Frontal cortex (tissue), 3 donors: ENCODE measurements at regions not wholly inside any gene's neighbourhood (a gene's known extent, or its start where the extent isn't known, plus 50 kb on each side); places are given as distances from the start of the nearest gene placed in this dataset.

Experiments
- DNase-seq, 2 donors: peaks; one replicate each; pipeline ENCODE4 v3.0.0; 2012; ENCODE audit warnings: low spot score in 2 of 2
- FAIRE-seq: peaks from 2 replicates; lab custom pipeline; 2012; peaks lifted over from hg19 to GRCh38; lab: Jason Lieb, UNC
- donor health status: control.
- donor health status: control.
- donor health status: control.

DNA sequence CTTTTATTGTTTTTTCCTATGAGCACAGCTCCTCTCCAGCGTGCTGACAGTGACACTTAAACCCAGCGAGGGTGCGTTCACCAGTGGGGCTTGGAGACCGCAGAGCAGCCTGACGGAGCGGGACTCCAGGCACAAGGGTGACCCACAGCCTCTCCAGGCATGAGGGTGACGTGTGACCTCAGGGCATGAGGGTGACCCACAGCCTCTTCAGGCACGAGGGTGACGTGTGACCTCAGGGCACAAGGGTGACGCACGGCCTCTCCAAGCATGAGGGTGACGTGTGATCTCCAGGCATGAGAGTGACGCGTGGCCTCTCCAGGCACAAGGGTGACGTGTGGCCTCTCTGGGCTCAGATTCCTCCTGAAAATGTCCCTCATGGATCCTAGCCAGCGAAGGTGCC is 164.3 kb upstream of the TCERG1L start:
- DNase-seq: no peak
- no peak for FAIRE-seq

DNA sequence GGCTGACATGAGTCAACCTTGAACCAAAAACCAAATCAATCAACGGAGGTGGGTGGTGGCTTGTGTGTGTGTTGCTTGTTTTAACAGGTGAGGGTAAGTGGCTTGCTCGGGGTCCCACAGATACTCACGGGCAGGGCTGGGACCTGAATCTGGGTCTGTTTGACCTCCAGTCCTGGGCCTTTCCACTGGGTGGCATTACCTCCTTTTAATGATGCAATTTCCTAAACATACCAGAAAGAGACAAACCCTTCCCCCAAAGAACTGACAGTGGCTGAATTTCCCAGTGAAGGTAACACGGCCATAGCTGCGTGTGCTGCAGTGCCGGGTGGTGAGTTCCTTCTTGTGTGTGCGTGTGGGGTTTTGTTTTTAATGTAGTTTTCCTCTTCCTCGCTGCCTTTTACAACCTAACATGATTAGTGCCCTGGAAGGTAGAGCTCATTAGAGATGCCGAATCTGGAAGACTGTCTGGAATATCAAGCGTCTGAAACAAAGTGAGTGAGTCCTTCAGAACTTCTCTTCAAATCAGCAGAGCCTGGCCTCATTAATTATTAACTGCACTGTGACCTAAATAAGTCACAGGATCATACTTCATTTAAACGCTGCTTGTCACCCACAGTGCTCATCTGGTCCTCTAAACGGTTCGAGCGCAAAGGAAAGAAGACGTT is 166.1 kb upstream of the TCERG1L start:
- DNase-seq (no peak), FAIRE-seq (no peak)

DNA sequence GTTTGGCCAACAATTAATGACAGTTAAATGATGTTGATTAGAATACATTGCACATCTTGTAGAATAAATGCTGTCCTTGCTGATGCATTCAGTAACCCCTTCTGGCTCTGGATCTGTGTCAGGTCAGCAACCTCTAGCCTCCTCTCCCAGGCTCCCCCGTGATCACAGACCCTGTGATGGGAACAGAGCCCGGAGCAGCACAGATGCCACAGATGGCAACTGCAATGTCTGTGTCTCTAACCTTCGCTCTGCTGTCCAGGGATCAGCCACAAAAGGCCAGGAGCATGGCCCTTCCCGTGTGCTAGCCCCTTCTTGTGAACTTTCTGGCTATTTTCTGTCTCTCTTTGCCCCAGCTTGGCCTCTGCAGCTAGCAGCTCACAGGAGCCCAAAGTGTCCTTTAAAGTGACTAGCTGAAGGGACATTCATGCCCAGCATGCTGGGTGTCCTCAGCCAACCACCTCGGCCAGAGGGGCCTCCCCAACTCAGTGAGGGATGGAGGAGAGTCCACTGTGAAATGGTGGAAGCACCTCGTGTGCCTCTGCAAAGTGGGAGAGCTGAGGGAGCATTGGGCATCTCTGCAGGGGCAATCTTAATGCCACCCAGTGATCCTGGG is 167.0 kb upstream of the TCERG1L start:
- DNase-seq (no peak), FAIRE-seq (no peak)

DNA sequence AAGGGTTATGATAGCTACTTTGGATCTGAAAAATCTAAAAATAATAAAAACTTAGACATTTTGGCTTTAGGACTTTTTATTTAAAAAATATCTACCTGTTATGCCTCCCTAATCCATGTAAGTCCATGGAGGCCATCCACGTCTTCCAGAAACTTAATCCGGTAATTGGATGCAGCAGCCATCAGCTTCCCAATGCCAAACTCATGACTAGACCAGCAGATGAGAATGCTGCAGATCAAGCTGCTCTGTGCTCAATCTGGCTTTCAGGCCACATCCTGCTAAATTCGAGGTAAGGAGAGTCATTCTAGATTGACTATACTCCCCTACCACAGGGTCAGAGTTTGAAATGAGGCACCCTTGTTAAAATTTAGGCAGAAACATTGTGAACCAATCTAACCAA is 168.5 kb upstream of the TCERG1L start:
- FAIRE-seq (no peak), DNase-seq (no peak)

DNA sequence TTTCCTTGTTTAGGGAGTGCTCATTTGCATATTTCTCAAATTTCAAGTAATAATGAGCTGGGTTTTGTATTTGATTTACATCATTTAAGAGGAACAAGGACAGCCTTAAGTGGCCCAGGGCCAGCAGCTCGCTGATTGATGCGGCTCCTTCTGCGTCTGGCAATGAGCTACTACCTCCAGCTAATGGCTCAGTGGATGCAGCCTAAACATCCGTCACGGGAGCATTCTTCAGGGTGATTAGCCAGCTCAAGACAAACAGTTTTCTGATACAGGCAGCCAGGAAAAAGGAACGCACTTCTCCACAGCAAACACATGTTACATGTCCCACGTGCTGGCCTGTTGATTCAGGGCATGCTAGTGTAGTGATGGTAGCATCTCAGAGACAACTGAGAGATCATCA is 169.3 kb upstream of the TCERG1L start:
- no peak for FAIRE-seq

DNA sequence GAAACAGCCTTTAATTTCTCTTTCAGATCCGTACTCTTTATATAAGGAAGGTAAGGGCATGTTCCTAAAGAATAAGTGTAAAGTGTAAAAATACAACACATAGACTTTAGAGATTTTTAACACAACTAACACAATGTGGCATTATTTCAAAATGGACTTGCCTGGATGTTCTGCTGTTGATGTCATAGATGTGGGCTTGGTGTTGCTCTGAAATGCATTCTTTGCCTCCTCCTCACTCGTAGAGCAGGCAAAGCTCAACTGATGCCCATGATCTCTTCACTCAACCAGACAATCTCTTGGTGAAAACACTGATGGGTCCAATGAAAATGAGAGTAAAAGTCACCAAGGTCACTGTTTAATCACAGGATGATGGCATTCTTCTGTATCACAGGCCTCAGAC is 174.2 kb upstream of the TCERG1L start:
- DNase-seq (no peak), FAIRE-seq (no peak)

More for the DNA sequence above, 169.3 kb upstream of the TCERG1L start:
- no peak for DNase-seq

DNA sequence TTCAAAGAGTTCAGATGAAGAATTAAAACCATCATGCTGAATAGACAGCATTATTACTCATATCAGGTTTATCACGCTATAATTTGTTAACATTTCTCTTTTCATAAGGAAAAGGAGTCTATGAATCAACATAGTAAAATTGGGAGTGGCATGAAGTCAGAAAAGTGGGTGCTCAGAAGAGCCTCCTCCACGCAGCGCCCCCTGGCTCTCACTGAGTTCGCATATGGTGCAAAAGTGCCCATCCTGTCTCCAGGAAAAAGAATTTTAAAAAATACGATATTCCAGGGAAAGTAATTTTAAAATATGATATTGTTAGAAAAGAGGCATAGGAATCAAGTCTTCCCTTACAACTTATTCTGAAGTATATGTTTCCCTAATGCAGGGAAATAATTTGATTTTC is 176.3 kb upstream of the TCERG1L start:
- no peak for DNase-seq
- no peak for FAIRE-seq

DNA sequence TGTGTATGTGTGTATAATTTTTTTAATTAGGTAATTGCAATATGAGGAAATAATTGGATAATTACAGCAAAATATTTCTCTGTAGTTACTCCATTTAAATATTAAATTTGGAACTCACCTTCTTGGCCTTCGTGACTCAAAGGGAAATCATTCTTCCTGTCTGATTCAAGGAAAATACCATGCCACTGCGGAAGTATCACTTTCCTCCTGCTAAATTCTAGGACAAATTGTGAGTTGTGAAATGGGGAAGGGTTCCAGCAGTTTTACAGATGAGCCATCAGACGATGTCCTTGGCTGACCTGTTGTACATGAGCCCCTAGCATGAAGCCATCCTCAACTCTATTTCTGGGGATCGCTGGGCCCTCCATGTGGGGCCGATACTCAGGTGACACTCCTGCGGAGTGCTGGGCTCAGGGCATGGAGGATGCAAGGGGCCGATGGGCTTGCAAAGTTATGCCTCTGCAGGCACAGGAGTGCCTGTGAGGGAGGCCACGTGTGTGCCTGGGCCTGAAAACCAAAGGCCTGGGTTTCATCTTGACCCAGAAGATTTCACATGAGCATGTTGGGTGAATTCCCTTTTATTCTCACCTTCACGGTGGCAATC is 179.6 kb upstream of the TCERG1L start:
- FAIRE-seq: no peak

DNA sequence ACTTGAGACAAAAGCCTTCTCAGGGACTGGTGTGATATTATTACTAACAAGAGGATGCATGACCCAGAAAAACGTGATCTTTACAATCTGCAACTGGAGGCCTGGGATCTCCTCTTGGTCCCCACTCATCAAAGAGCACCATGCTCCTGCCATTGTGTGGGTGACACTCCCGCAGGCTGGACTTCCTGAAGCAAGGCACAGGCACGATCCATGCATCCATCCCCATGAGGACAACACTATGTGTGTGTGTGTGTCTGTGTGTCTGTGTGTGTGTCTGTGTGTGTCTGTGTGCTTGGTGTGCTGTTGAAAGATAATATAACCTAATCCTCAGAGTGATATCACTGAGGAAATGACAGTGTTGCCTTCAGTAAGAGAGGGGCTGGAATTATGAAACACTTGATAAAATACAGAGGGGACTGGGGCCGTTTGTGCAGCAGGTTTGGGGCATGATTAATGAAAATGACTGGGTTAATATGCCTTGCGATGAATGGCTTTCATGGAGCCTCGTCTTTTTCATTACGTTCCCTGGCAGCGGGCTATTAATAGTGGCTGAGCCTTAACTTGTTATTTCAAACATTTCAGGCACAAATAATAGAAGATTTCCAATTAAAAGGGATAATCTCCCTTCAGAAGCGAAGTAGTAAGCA is 180.8 kb upstream of the TCERG1L start:
- FAIRE-seq (no peak), DNase-seq (no peak)

More for the DNA sequence above, 179.6 kb upstream of the TCERG1L start:
- no peak for DNase-seq

DNA sequence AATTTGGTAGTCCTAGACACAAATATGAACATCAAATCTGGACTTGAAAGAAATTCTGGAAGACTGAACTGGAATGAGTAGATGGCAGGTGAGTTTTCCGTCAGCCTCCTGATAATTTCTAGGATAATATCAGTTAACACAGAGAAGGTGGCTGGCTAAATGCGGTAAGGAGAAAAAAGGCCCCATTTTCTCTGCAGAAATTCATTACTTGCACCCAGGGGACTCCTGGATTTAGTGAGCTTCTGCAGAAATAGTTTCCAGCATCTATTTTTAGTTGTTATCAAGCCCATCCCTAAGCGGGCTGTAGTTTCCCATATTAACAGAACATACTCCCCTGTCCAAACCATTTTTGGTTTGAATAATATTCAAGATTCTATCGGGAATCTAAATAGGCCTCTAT is 181.9 kb upstream of the TCERG1L start:
- DNase-seq: no peak
- no peak for FAIRE-seq

DNA sequence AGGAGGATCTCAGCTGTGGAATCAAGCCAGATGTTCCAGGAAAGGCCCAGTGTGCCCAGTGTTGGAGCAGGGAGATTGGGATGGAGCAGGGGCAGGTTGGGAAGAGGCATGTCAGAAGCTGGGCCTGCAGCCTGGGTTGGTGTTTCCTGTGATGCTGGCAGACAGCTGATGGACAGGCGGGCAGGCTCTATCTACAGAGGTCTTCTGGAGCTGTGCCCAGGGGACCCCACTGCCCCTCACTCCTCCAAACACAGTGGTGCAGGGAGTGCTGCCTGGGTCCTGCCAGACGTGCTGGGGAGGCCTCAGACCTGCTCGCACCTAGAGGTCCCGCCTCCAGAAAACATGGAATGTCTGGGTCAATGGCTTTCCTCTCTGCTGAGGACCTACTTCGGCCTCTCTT is 182.9 kb upstream of the TCERG1L start:
- FAIRE-seq (no peak), DNase-seq (no peak)

DNA sequence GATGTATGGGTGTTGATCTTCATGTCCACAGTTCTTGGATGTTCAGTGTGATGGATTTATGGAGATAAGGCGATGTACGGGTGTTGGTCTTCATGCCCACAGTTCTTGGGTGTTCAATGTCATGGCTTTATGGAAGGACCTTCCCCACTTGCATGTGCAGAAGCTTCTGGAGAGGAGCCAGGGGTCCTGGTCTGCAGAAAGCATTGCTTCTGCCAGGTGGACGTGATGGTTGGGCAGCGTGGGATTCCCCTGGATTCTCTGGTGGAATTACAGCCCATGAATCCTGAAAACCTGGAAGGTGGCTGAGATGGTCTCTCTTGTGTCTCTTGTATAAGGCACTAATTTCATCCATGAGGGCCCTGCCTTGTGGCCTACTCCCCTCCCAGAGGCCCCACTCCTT is 183.7 kb upstream of the TCERG1L start:
- DNase-seq (no peak), FAIRE-seq (no peak)

DNA sequence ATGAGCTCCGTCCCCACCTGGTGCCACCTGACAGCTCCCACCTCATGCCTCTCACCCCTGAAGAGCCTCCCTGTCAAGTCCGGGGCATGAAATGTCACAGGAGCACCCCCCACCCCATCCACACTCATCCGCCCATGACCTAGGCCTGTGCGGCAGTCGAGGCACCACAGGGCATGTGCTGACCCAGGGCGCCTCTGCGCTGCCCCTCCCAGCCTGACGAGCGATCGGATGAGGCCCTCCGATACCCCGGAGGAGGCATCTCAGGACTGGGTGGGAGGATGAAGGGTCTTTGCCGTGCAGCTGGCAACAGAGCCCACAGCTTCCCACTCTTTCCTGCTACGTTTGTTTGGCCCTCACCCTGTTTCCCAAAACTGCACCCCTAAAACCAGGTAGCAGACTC is 184.4 kb upstream of the TCERG1L start:
- DNase-seq (no peak), FAIRE-seq (no peak)

DNA sequence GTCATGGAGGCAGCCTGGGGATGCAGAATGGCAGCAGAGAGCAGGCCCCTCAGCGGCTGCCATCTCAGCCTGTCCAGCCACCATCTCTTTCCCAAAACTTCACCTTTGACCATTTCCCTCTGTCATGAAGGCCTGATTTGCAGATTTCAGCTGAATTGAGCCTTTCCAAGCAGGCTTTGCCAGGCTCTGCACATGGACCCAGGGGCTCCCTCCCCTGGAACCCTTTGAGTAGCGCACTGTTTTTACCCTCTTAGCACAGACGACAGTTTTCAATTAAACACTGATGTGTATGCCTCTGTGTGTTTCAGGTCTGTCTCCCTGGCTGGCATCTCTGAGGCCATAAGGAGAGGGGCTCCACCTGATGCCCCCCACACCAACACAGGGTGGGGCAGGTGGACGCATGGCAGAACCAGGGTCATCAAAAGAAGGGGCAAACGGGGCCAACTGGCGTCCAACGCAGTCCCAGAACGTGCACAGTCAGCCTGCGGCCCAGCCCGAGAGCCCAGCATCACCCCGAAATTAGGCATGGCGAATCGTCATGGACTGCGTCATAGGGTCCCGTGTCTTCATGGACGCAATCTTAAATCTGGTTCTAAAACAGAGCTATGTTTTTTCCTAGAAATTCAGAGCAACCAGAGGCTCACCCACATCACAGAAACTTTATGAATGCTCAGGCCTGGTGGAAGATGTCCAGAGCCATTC is 185.0 kb upstream of the TCERG1L start:
- DNase-seq: no peak
- no peak for FAIRE-seq

DNA sequence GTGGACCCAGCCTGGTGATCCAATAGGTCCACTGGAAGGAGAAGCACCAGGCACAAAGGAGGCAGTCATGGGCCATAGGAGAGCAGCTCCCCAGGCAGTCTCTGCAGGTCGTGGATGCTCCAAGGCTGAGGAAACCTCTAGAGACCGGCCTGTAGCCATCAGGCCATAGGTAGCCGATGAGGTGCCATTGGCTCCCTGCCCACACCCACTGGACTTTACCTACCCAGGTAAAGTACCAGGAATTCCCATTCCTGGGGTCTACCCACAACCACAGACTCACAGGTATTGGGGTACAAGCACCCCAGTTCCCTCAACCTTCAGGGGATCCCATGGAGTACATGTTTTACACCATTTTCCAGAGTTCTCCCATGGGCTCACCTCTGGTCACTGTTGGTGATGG is 188.0 kb upstream of the TCERG1L start:
- no peak for FAIRE-seq
- DNase-seq: no peak

DNA sequence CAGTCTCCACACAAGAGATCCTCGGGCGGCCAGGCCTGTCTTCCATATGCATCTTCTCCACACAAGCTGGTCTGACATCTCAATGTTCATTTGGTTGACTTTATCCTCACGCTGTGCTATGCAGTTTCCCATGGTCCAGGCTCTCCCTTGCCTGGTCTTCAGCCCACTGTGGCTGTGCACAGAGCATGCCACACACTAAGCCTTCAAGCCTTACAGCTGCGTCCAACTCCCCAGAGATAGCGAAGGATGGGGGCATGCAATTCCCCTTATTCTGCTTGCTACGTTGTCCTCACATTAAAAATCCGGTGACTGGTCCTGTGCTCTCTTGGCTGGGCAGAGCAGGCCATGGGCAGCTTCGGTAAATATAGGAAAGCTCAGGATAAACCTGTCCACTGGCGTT is 188.7 kb upstream of the TCERG1L start:
- no peak for FAIRE-seq
- DNase-seq: no peak

DNA sequence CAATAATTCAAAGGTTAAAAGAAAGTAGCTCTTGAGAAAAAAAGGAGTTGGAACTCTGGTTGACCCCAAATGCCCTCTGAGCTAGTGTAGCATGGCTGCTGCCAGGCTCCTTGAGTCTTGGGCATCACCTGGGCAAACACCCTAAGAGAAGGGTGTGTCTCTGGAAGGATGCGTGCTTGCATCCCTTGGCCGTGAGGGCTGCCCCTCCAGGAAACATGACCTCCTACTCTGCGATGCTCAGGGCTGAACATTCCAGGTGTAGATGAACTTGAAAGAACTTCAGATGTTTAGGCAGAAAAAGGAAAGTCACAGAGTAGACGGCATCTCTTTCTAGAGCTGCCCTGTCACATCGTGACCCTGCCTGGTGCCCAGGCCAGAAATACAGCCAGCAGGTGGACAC is 189.4 kb upstream of the TCERG1L start:
- FAIRE-seq: no peak
- no peak for DNase-seq

DNA sequence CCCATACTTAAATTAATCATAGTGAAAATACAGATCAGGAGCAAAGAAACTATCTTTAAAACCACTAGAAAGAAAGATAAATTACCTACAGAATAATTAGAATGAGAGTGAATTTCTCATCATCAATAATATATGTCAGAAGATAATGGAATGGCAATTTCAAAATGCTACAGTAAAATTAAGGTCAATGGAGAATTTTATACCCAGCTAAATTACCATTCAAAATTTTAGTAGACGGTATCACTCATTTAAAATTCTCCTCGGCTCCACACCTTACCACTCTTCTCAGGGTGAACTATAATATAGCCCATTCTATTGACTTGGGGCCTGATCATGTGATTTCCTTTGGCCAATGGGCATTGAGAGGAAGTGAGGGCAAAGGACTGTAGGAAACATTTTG is 192.5 kb upstream of the TCERG1L start:
- no peak for FAIRE-seq
- DNase-seq: no peak

DNA sequence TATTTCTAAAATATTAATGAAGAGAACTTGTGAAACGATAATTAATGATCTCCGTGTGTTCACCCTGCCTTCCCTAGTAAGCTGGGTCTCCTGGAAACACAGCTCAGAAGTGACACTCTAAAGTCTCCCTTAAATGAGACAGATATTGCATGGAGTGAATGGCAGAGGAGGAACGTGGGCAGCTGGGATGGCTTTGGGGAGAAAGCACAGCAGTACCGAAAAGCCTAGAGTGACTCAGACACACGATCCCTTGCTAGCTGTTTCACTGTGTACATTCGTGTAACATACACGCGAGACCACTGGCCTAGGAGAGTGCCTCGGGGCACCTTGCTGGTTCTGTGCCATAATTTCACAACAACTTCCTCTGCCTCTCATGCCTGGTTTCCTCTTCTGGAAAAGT is 199.9 kb upstream of the TCERG1L start:
- FAIRE-seq: no peak
- no peak for DNase-seq

DNA sequence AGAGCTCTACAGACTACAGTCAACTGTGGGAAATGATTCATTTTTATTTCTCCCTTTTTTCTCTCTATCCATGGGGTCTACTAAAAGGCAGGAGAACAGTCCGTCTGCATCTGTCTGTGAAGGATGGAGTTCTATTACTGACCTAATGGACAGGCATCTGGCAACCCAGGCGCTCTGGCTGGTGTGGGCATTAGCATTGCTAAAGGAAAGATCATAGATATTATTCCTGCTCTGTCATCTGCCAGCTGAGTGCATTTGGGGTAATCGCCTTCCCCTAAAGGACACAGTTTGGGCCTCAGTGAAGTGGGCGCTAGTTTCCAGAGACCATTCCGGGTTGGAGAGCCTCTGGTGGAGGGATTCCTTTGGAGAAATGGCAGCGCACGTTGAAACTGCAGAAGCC is 201.3 kb upstream of the TCERG1L start:
- no peak for FAIRE-seq
- DNase-seq: no peak

DNA sequence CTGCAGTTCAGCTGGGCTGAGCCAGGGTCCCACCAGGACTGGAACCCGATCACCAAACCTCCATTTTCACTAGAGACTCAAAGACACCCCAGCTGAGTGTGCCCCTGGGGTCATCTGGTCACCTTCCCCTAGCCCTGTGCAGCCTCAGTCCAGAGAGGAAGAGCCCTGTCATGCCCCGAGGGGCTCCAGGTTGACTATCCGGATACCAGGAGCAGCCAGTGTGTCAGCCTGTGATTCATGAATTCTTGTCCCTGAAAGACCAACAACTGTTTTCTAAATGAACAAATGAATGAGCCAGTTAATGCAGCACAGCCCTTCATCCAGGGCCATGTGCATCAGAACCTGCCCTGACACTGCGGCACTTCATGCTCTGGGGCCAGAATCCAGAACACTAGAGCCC is 201.9 kb upstream of the TCERG1L start:
- FAIRE-seq (no peak), DNase-seq (no peak)
